ENCODE measurements at regions not wholly inside any gene's neighbourhood (a gene's known extent, or its start where the extent isn't known, plus 50 kb on each side); places are given as distances from the start of the nearest gene placed in this dataset.

GRCh38 chr1:114032271-114033215 is 53.3 kb downstream of the OLFML3 start:
- H3K4me1 Mint-ChIP-seq (ENCODE audit: unreplicated experiment), result no peaks in the 10 kb centered on the region
- no peak for DNase-seq (ENCODE audit: low spot score)
- no peak for TF ChIP-seq CTCF (IDR thresholded peaks at IDR 0.05; ENCODE audit: unreplicated experiment)
- H3K36me3 Mint-ChIP-seq (ENCODE audit: low read depth, unreplicated experiment), result no peaks in the 10 kb centered on the region
- H3K27ac Mint-ChIP-seq (ENCODE audit: unreplicated experiment), result no peak overlapping the region
- H3K27me3 Mint-ChIP-seq (ENCODE audit: unreplicated experiment), result peaks cover 2% of the 10 kb centered on the region
- no peaks in the 10 kb centered on the region for H3K9me3 Mint-ChIP-seq (ENCODE audit: unreplicated experiment)
- no peak overlapping the region for H3K4me3 Mint-ChIP-seq (ENCODE audit: unreplicated experiment)

GRCh38 chr1:114033216-114033706 is 54.0 kb downstream of the OLFML3 start:
- H3K9me3 Mint-ChIP-seq (ENCODE audit: unreplicated experiment), result no peaks in the 10 kb centered on the region
- peak; percentile 21 for DNase-seq (ENCODE audit: low spot score)
- H3K4me1 Mint-ChIP-seq (ENCODE audit: unreplicated experiment), result no peaks in the 10 kb centered on the region
- no peaks in the 10 kb centered on the region for H3K36me3 Mint-ChIP-seq (ENCODE audit: low read depth, unreplicated experiment)
- peaks cover 3% of the 10 kb centered on the region for H3K27me3 Mint-ChIP-seq (ENCODE audit: unreplicated experiment)
- TF ChIP-seq CTCF (IDR thresholded peaks at IDR 0.05; ENCODE audit: unreplicated experiment), result peak; percentile 75
- no peak overlapping the region for H3K4me3 Mint-ChIP-seq (ENCODE audit: unreplicated experiment)
- H3K27ac Mint-ChIP-seq (ENCODE audit: unreplicated experiment), result no peak overlapping the region

GRCh38 chr1:114033961-114034360 is 54.7 kb downstream of the OLFML3 start:
- peaks cover 3% of the 10 kb centered on the region for H3K27me3 Mint-ChIP-seq (ENCODE audit: unreplicated experiment)
- DNase-seq (ENCODE audit: low spot score), result no peak
- no peak for TF ChIP-seq CTCF (IDR thresholded peaks at IDR 0.05; ENCODE audit: unreplicated experiment)
- H3K9me3 Mint-ChIP-seq (ENCODE audit: unreplicated experiment), result no peaks in the 10 kb centered on the region
- no peaks in the 10 kb centered on the region for H3K4me1 Mint-ChIP-seq (ENCODE audit: unreplicated experiment)
- H3K27ac Mint-ChIP-seq (ENCODE audit: unreplicated experiment), result no peak overlapping the region
- H3K4me3 Mint-ChIP-seq (ENCODE audit: unreplicated experiment), result no peak overlapping the region
- H3K36me3 Mint-ChIP-seq (ENCODE audit: low read depth, unreplicated experiment), result no peaks in the 10 kb centered on the region

GRCh38 chr1:114034567-114035303 is 55.5 kb downstream of the OLFML3 start:
- peaks cover 3% of the 10 kb centered on the region for H3K27me3 Mint-ChIP-seq (ENCODE audit: unreplicated experiment)
- H3K36me3 Mint-ChIP-seq (ENCODE audit: low read depth, unreplicated experiment), result no peaks in the 10 kb centered on the region
- H3K4me1 Mint-ChIP-seq (ENCODE audit: unreplicated experiment), result no peaks in the 10 kb centered on the region
- H3K9me3 Mint-ChIP-seq (ENCODE audit: unreplicated experiment), result no peaks in the 10 kb centered on the region
- H3K27ac Mint-ChIP-seq (ENCODE audit: unreplicated experiment), result no peak overlapping the region
- no peak for DNase-seq (ENCODE audit: low spot score)
- no peak for TF ChIP-seq CTCF (IDR thresholded peaks at IDR 0.05; ENCODE audit: unreplicated experiment)
- no peak overlapping the region for H3K4me3 Mint-ChIP-seq (ENCODE audit: unreplicated experiment)

All from endothelial cell (in vitro differentiated cells).